ENCODE measurements at regions not wholly inside any gene's neighbourhood (a gene's known extent, or its start where the extent isn't known, plus 50 kb on each side); places are given as distances from the start of the nearest gene placed in this dataset.

DNA sequence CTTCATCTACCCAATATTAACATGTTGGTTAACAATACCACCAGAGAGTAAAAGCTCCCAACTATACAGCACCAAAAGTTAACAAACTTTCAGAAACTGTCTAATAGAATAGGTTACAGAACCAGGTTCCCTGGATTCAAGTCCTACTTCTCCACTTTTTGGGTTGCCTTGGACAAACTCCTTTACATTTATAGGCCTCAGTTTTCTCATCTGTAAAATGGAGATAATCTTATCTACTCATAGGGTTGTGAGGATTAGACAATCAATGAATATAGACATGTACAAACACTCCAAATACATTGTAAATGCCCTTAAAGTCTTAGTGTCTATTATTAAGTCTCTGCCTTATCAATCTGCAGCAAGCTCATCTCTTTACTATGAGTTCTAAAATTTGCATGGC, 435.2 kb downstream of the ZFHX3 start:
- Histone ChIP-seq H3K9me3 (ENCODE audit: control insufficient read depth in 1 of 2, insufficient read depth in 1 of 2, low read depth in 1 of 2, low read length in 2 of 2) (no peaks in the 10 kb centered on the region), H3K27ac (ENCODE audit: low read depth, low read length) (no peak overlapping the region), H2AFZ (ENCODE audit: low read depth, low read length, poor library complexity, severe bottlenecking) (no peak overlapping the region), H3K27me3 (ENCODE audit: insufficient read depth, low read length) (no peaks in the 10 kb centered on the region), H3K4me2 (ENCODE audit: low read length) (no peak overlapping the region), H3K9ac (ENCODE audit: low read length) (no peak overlapping the region), H3K36me3 (ENCODE audit: control insufficient read depth in 1 of 2, insufficient read depth in 2 of 2, low read length in 2 of 2) (no peaks in the 10 kb centered on the region), H3K4me1 (ENCODE audit: control insufficient read depth in 1 of 2, insufficient read depth in 2 of 2, low read length in 2 of 2) (no peaks in the 10 kb centered on the region), H3K9me2 (ENCODE audit: insufficient read depth) (no peaks in the 10 kb centered on the region), H3K79me2 (ENCODE audit: insufficient read depth, low read length) (no peaks in the 10 kb centered on the region), H3K4me3 (replicated peaks in 1 of 2; ENCODE audit: low read depth in 1 of 2, low read length in 2 of 2) (no peak overlapping the region), H4K20me1 (ENCODE audit: insufficient read depth) (no peaks in the 10 kb centered on the region)
- intact Hi-C loops (cut with micrococcal nuclease), result no loop called here
- no peak for ATAC-seq
- TF ChIP-seq ZFX (IDR thresholded peaks at IDR 0.05) (no peak), RAD21 (IDR thresholded peaks at IDR 0.05; ENCODE audit: low read depth) (no peak), REST (IDR thresholded peaks at IDR 0.05; ENCODE audit: low read depth) (no peak), TCF7L2 (IDR thresholded peaks at IDR 0.05; ENCODE audit: borderline replicate concordance, extremely low read depth, insufficient read depth, insufficient read length) (no peak), POLR2A (IDR thresholded peaks at IDR 0.05; ENCODE audit: borderline replicate concordance, extremely low read depth, insufficient read depth, insufficient read length) (no peak), CBX3 (IDR thresholded peaks at IDR 0.05; ENCODE audit: low read depth) (no peak), ELF1 (IDR thresholded peaks at IDR 0.05; ENCODE audit: borderline replicate concordance, low read depth) (no peak), CTCF (IDR thresholded peaks at IDR 0.05 in 2 of 3, conservative IDR thresholded peaks at IDR 0.05 in 1 of 3; ENCODE audit: borderline replicate concordance in 1 of 3, insufficient read depth in 1 of 3, low read depth in 2 of 3, low read length in 2 of 3) (no peak), JUND (IDR thresholded peaks at IDR 0.05) (no peak), FOSL1 (IDR thresholded peaks at IDR 0.05; ENCODE audit: low read depth) (no peak), ZNF274 (IDR thresholded peaks at IDR 0.05; ENCODE audit: low read depth, low read length) (no peak), SRF (IDR thresholded peaks at IDR 0.05; ENCODE audit: low read depth) (no peak), CEBPB (IDR thresholded peaks at IDR 0.05; ENCODE audit: low read depth) (no peak)
- TF ChIP-seq, protein P1, sequence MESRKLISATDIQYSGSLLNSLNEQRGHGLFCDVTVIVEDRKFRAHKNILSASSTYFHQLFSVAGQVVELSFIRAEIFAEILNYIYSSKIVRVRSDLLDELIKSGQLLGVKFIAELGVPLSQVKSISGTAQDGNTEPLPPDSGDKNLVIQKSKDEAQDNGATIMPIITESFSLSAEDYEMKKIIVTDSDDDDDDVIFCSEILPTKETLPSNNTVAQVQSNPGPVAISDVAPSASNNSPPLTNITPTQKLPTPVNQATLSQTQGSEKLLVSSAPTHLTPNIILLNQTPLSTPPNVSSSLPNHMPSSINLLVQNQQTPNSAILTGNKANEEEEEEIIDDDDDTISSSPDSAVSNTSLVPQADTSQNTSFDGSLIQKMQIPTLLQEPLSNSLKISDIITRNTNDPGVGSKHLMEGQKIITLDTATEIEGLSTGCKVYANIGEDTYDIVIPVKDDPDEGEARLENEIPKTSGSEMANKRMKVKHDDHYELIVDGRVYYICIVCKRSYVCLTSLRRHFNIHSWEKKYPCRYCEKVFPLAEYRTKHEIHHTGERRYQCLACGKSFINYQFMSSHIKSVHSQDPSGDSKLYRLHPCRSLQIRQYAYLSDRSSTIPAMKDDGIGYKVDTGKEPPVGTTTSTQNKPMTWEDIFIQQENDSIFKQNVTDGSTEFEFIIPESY (IDR thresholded peaks at IDR 0.05; ENCODE audit: extremely low read depth, insufficient replicate concordance, low read length), result no peak
- TF ChIP-seq, protein P2, sequence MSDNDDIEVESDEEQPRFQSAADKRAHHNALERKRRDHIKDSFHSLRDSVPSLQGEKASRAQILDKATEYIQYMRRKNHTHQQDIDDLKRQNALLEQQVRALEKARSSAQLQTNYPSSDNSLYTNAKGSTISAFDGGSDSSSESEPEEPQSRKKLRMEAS (IDR thresholded peaks at IDR 0.05), result no peak
- no peak for DNase-seq (ENCODE audit: low read depth, low spot score)
- ChIA-PET RAD21 (ENCODE audit: low non-redundant PET in 1 of 2, low total read pairs in 2 of 2, uncharacterized antibody in 2 of 2, unreplicated experiment in 2 of 2) (no interaction called here), POLR2A (no interaction called here), CTCF (no interaction called here)
- BruUV-seq (replicated peaks), result no TSS peak

Data from HCT116 (cell line).